GM12878 (cell line): ENCODE measurements at regions not wholly inside any gene's neighbourhood (a gene's known extent, or its start where the extent isn't known, plus 50 kb on each side); places are given as distances from the start of the nearest gene placed in this dataset.

Experiments used
- ATAC-seq: fragments of 200-7000 bp; cut with Tn5 transposase; 3 replicates; pipeline ENCODE4 v1.9.1; 2020; ENCODE audit warnings: mild to moderate bottlenecking, moderate library complexity
- BruUV-seq: library from RNA; stranded (reverse); fragments of 400-500 nt; replicated peaks from 2 replicates; lab custom pipeline; 2021; lab: Mats Ljungman, UMichigan
- CTCF ChIA-PET: fragments of 300-600 bp; sonication (Branson Sonifier 250); formaldehyde crosslinking; extraction: SDS; loops from one replicate; lab custom pipeline; 2021; ENCODE audit warnings: inconsistent platforms; lab: Yijun Ruan, JAX
- POLR2A ChIA-PET: fragments of 350-600 bp; formaldehyde crosslinking; extraction: SDS; loops from one replicate; lab custom pipeline; 2021; ENCODE audit warnings: inconsistent platforms; lab: Charles Lee
- RAD21 ChIA-PET: fragments of 300-600 bp; sonication (Branson Sonifier 250); formaldehyde crosslinking; loops from one replicate; lab custom pipeline; 2023; ENCODE audit warnings: antibody characterized with exemption; ENCODE audit not compliant: unreplicated experiment; lab: Charles Lee
- SMC1A ChIA-PET: fragments of 300-600 bp; sonication (Branson Sonifier 250); formaldehyde crosslinking; loops from one replicate; lab custom pipeline; 2023; ENCODE audit not compliant: unreplicated experiment, uncharacterized antibody; lab: Charles Lee
- DNase-seq: peaks from one replicate; pipeline ENCODE4 v3.0.0-alpha.2; 2011; ENCODE audit warnings: low read depth, low spot score
- FAIRE-seq: peaks from 3 replicates; lab custom pipeline; 2011; peaks lifted over from hg19 to GRCh38; lab: Jason Lieb, UNC
- H2AFZ ChIP-seq: 2 replicates; pipeline ENCODE4 v1.6.0; 2011; ENCODE audit warnings: low read depth, low read length, control low read depth; ENCODE audit not compliant: control insufficient read depth
- H3K27ac ChIP-seq: 2 replicates; pipeline ENCODE4 v1.5.1; 2011; ENCODE audit warnings: control low read depth; ENCODE audit not compliant: control insufficient read depth, insufficient read depth
- H3K27me3 ChIP-seq, 2 experiments: replicated peaks in 1 of 2; 2 replicates each; pipeline versions ENCODE4 v1.6.0 to v1.6.1; 2011; ENCODE audit warnings: low read length in 1 of 2; ENCODE audit not compliant: control insufficient read depth in 2 of 2, insufficient read depth in 2 of 2
- H3K36me3 ChIP-seq, 2 experiments: 2 replicates each; pipeline ENCODE4 v1.5.1; 2011; ENCODE audit warnings: low read length in 1 of 2; ENCODE audit not compliant: control insufficient read depth in 2 of 2, insufficient read depth in 2 of 2
- H3K4me1 ChIP-seq: 2 replicates; pipeline ENCODE4 v1.6.1; 2011; ENCODE audit warnings: mild to moderate bottlenecking, low read length, moderate library complexity, mixed read lengths; ENCODE audit not compliant: control insufficient read depth, insufficient read depth
- H3K4me2 ChIP-seq: 2 replicates; pipeline ENCODE4 v1.6.0; 2011; ENCODE audit warnings: control low read depth; ENCODE audit not compliant: control insufficient read depth, insufficient read depth
- H3K4me3 ChIP-seq: fragments of 200-600 bp; sonication (generic); 2 replicates; pipeline ENCODE4 v1.5.1; 2016
- H3K79me2 ChIP-seq: 2 replicates; pipeline ENCODE4 v1.6.0; 2011; ENCODE audit warnings: low read length; ENCODE audit not compliant: control insufficient read depth, insufficient read depth
- H3K9ac ChIP-seq: 2 replicates; pipeline ENCODE4 v1.8.0; 2011; ENCODE audit warnings: low read length, control low read depth, mixed read lengths; ENCODE audit not compliant: control insufficient read depth, insufficient read depth
- H3K9me3 ChIP-seq: replicated peaks from 3 replicates; pipeline ENCODE4 v1.5.1; 2011; ENCODE audit warnings: mild to moderate bottlenecking, low read length; ENCODE audit not compliant: control insufficient read depth, insufficient read depth
- H4K20me1 ChIP-seq: 2 replicates; pipeline ENCODE4 v1.6.0; 2011; ENCODE audit not compliant: control insufficient read depth, insufficient read depth
- BHLHE40 ChIP-seq, 2 experiments: fragments of 450-650 bp in 1 of 2; IDR thresholded peaks; 2 replicates each; pipeline ENCODE4 v1.6.1; 2011 to 2017; ENCODE audit warnings: low read depth in 2 of 2, borderline replicate concordance in 1 of 2, improper control_type of control experiment in 1 of 2, low read length in 1 of 2, mild to moderate bottlenecking in 1 of 2
- ESRRA ChIP-seq: IDR thresholded peaks from 2 replicates; pipeline ENCODE4 v1.6.1; 2012; ENCODE audit warnings: mild to moderate bottlenecking, low read length, improper control_type of control experiment
- ETV6 ChIP-seq, 2 experiments: fragments of 450-650 bp in 1 of 2; IDR thresholded peaks in 1 of 2; conservative IDR thresholded peaks in 1 of 2; 2 replicates each; pipeline ENCODE4 v1.6.1; 2014; ENCODE audit warnings: antibody characterized with exemption in 1 of 2, borderline replicate concordance in 1 of 2, low read depth in 1 of 2, mild to moderate bottlenecking in 1 of 2, moderate library complexity in 1 of 2
- MEF2B ChIP-seq: fragments of 450-650 bp; IDR thresholded peaks from 2 replicates; pipeline ENCODE4 v1.6.1; 2018; ENCODE audit warnings: mild to moderate bottlenecking, moderate library complexity; ENCODE audit not compliant: partially characterized antibody, poor library complexity, severe bottlenecking
- MTA2 ChIP-seq: fragments of 450-650 bp; IDR thresholded peaks from 2 replicates; pipeline ENCODE4 v1.6.1; 2016; ENCODE audit warnings: low read depth, mild to moderate bottlenecking, moderate library complexity
- MYC ChIP-seq: IDR thresholded peaks from 2 replicates; pipeline ENCODE4 v1.6.1; 2011; ENCODE audit warnings: mild to moderate bottlenecking, low read length, moderate library complexity, inconsistent platforms; ENCODE audit not compliant: insufficient read depth, insufficient replicate concordance, insufficient read length, severe bottlenecking
- NFIC ChIP-seq: IDR thresholded peaks from 2 replicates; pipeline ENCODE4 v1.6.1; 2012; ENCODE audit warnings: low read depth, mild to moderate bottlenecking, inconsistent platforms, low read length, moderate library complexity
- POLR2A ChIP-seq: IDR thresholded peaks from 2 replicates; pipeline ENCODE4 v1.6.1; 2011; ENCODE audit warnings: low read depth, mild to moderate bottlenecking, low read length
- POLR2AphosphoS2 ChIP-seq: IDR thresholded peaks from 2 replicates; pipeline ENCODE4 v1.6.1; 2011; ENCODE audit warnings: low read depth, mild to moderate bottlenecking, low read length, improper control_type of control experiment, moderate library complexity
- POLR2AphosphoS5 ChIP-seq: IDR thresholded peaks from 2 replicates; pipeline ENCODE4 v1.6.1; 2011; ENCODE audit warnings: mild to moderate bottlenecking, low read length, inconsistent platforms
- SIN3A ChIP-seq: IDR thresholded peaks from 2 replicates; pipeline ENCODE4 v1.6.1; 2012; ENCODE audit warnings: low read depth, low read length, improper control_type of control experiment
- SMAD5 ChIP-seq: IDR thresholded peaks from 2 replicates; pipeline ENCODE4 v1.6.1; 2016; ENCODE audit warnings: antibody characterized with exemption, low read depth
- TARDBP ChIP-seq: IDR thresholded peaks from 2 replicates; pipeline ENCODE4 v1.6.1; 2016; ENCODE audit warnings: borderline replicate concordance
- TCF12 ChIP-seq: IDR thresholded peaks from 2 replicates; pipeline ENCODE4 v1.6.1; 2011; ENCODE audit warnings: low read depth, mild to moderate bottlenecking, low read length
- WGBS: methylation state at CpG from one replicate; pipeline ENCODE4 v1.1.6; 2016; ENCODE audit warnings: low lambda C conversion rate; ENCODE audit not compliant: insufficient replicate concordance, insufficient coverage; ENCODE audit errors: missing lambda C conversion rate; 5-methylcytosine and 5-hydroxymethylcytosine counted together
- in situ Hi-C: fragments of 300-500 bp; cut with MboI; formaldehyde crosslinking; loops from 9 replicates; pipeline ENCODE4 v1.14.3; 2018; ENCODE audit warnings: mixed read lengths
- intact Hi-C: fragments of 100-400 bp; cut with micrococcal nuclease; formaldehyde crosslinking; loops from one replicate; pipeline ENCODE4 v1.14.2; 2022; ENCODE audit not compliant: unreplicated experiment
- TF ChIP-seq, protein P1 (sequence below): fragments of 150-350 bp; IDR thresholded peaks from 2 replicates; pipeline ENCODE4 v1.6.1; 2016; ENCODE audit warnings: low read depth, low read length
- TF ChIP-seq, protein P2 (sequence below): IDR thresholded peaks from 2 replicates; pipeline ENCODE4 v1.6.1; 2011; ENCODE audit warnings: borderline replicate concordance, low read depth, mild to moderate bottlenecking, moderate library complexity, mixed read lengths, low read length; ENCODE audit not compliant: insufficient read depth; ENCODE audit errors: extremely low read length

DNA sequence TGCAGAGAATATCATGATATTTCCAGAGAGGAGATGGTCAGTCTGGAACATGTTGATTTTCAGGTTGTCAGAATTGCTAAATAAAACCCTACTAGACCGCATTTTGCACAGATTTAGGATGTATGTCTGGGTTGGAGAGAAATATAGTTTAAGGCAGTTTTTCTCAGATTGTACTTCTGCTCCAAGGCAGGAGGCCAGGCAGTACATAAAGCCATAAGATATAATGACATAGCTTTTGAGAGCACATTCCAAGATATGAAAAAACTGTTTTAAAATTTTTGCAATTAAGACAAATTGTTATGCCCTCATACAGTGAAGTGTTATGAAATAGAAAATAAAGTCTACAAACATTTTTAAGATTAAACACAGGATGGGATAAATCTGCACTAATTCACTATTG is 301.8 kb upstream of the CBLB start:
- no peak for DNase-seq
- WGBS: 96% methylated on average over 1 of the region's 1 CpG
- H3K9me3 ChIP-seq: peaks cover 13% of the 10 kb centered on the region
- no peaks in the 10 kb centered on the region for H3K27me3 ChIP-seq
- H3K4me3 ChIP-seq: no peak overlapping the region
- RAD21 ChIA-PET: interaction anchor here (8.4 kb wide), 1 partner anchor 15 kb away, joined by 99 read pairs; no protein-coding TSS in a partner anchor
- intact Hi-C loops: no loop called here
- POLR2A ChIA-PET: interaction anchor here (1.4 kb wide), 1 partner anchor 38 kb away, joined by 3 read pairs; no protein-coding TSS in a partner anchor
- H3K79me2 ChIP-seq: no peaks in the 10 kb centered on the region
- H3K27ac ChIP-seq: no peak overlapping the region
- TF ChIP-seq TCF12 (no peak), BHLHE40 (IDR thresholded peaks at IDR 0.05; ENCODE audit: borderline replicate concordance in 1 of 2, low read depth in 2 of 2, low read length in 1 of 2) (no peak), POLR2AphosphoS5 (no peak), MYC (no peak), MEF2B (no peak), ESRRA (no peak), POLR2A (no peak), ETV6 (conservative IDR thresholded peaks at IDR 0.05 in 1 of 2, IDR thresholded peaks at IDR 0.05 in 1 of 2; ENCODE audit: borderline replicate concordance in 1 of 2, low read depth in 1 of 2) (no peak), MTA2 (no peak), SMAD5 (no peak), TARDBP (no peak), NFIC (no peak), POLR2AphosphoS2 (no peak), SIN3A (no peak)
- TF ChIP-seq, protein P1, sequence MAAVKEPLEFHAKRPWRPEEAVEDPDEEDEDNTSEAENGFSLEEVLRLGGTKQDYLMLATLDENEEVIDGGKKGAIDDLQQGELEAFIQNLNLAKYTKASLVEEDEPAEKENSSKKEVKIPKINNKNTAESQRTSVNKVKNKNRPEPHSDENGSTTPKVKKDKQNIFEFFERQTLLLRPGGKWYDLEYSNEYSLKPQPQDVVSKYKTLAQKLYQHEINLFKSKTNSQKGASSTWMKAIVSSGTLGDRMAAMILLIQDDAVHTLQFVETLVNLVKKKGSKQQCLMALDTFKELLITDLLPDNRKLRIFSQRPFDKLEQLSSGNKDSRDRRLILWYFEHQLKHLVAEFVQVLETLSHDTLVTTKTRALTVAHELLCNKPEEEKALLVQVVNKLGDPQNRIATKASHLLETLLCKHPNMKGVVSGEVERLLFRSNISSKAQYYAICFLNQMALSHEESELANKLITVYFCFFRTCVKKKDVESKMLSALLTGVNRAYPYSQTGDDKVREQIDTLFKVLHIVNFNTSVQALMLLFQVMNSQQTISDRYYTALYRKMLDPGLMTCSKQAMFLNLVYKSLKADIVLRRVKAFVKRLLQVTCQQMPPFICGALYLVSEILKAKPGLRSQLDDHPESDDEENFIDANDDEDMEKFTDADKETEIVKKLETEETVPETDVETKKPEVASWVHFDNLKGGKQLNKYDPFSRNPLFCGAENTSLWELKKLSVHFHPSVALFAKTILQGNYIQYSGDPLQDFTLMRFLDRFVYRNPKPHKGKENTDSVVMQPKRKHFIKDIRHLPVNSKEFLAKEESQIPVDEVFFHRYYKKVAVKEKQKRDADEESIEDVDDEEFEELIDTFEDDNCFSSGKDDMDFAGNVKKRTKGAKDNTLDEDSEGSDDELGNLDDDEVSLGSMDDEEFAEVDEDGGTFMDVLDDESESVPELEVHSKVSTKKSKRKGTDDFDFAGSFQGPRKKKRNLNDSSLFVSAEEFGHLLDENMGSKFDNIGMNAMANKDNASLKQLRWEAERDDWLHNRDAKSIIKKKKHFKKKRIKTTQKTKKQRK: no peak
- TF ChIP-seq, protein P2, sequence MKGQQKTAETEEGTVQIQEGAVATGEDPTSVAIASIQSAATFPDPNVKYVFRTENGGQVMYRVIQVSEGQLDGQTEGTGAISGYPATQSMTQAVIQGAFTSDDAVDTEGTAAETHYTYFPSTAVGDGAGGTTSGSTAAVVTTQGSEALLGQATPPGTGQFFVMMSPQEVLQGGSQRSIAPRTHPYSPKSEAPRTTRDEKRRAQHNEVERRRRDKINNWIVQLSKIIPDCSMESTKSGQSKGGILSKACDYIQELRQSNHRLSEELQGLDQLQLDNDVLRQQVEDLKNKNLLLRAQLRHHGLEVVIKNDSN: no peak
- no peak overlapping the region for H2AFZ ChIP-seq
- H3K4me2 ChIP-seq: no peak overlapping the region
- CTCF ChIA-PET: interaction anchor here (1.0 kb wide), 1 partner anchor 34 kb away, joined by 3 read pairs; no protein-coding TSS in a partner anchor
- no TSS peak for BruUV-seq
- no peaks in the 10 kb centered on the region for H3K36me3 ChIP-seq
- H4K20me1 ChIP-seq: no peaks in the 10 kb centered on the region
- FAIRE-seq: no peak
- in situ Hi-C loops: no loop called here
- H3K9ac ChIP-seq: no peak overlapping the region
- H3K4me1 ChIP-seq: peaks cover 24% of the 10 kb centered on the region
- SMC1A ChIA-PET: interaction anchor here (0.7 to 2.2 kb wide), 10 partner anchors 11 to 359 kb away, joined by 3 to 21 read pairs (median 3); no protein-coding TSS in a partner anchor
- no peak for ATAC-seq
